A549 (cell line): ENCODE measurements at regions not wholly inside any gene's neighbourhood (a gene's known extent, or its start where the extent isn't known, plus 50 kb on each side); places are given as distances from the start of the nearest gene placed in this dataset.

ENCODE experiments used
- BHLHE40 ChIP-seq: IDR thresholded peaks from 2 replicates; pipeline ENCODE4 v1.6.1; 2012; ENCODE audit warnings: low read depth, low read length, inconsistent platforms
- EHMT2 ChIP-seq: fragments of 200-600 bp; sonication (generic); IDR thresholded peaks from 2 replicates; pipeline ENCODE4 v1.6.1; 2016; ENCODE audit warnings: antibody characterized with exemption, low read depth, mild to moderate bottlenecking, moderate library complexity
- EP300 ChIP-seq, 2 experiments: fragments of >200 bp; sonication (Bioruptor Twin); formaldehyde crosslinking; IDR thresholded peaks; 2 replicates in 1 of 2; 3 replicates in 1 of 2; pipeline ENCODE4 v1.6.1; 2016 to 2017
- HOXA7 ChIP-seq: fragments of 250-450 bp; sonication (Bioruptor Pico); IDR thresholded peaks from 2 replicates; pipeline ENCODE4 v1.5.0; 2020; ENCODE audit warnings: mild to moderate bottlenecking, moderate library complexity
- KDM1A ChIP-seq: fragments of 200-600 bp; sonication (generic); IDR thresholded peaks from 2 replicates; pipeline ENCODE4 v1.6.1; 2016; ENCODE audit warnings: low read depth, mild to moderate bottlenecking
- POLR2A ChIP-seq: IDR thresholded peaks from 2 replicates; pipeline ENCODE4 v1.6.1; 2012; ENCODE audit warnings: mild to moderate bottlenecking, low read length
- ZNF302 ChIP-seq: fragments of 250-450 bp; sonication (Bioruptor Pico); IDR thresholded peaks from 2 replicates; pipeline ENCODE4 v1.9.0; 2021; ENCODE audit warnings: inconsistent platforms, mild to moderate bottlenecking, moderate library complexity
- TF ChIP-seq, protein P1 (sequence below): fragments of >200 bp; sonication (Bioruptor Twin); formaldehyde crosslinking; IDR thresholded peaks from 3 replicates; pipeline ENCODE4 v1.5.1; 2016

GRCh38 chr21:14871861-14872260 lies 192.9 kb downstream of the NRIP1 start:
- TF ChIP-seq HOXA7 (CRISPR knock-in tag) (no peak), KDM1A (no peak), POLR2A (no peak), BHLHE40 (no peak), EHMT2 (no peak), EP300 (IDR thresholded peaks at IDR 0.05) (no peak), ZNF302 (CRISPR knock-in tag) (no peak)
- TF ChIP-seq, protein P1, sequence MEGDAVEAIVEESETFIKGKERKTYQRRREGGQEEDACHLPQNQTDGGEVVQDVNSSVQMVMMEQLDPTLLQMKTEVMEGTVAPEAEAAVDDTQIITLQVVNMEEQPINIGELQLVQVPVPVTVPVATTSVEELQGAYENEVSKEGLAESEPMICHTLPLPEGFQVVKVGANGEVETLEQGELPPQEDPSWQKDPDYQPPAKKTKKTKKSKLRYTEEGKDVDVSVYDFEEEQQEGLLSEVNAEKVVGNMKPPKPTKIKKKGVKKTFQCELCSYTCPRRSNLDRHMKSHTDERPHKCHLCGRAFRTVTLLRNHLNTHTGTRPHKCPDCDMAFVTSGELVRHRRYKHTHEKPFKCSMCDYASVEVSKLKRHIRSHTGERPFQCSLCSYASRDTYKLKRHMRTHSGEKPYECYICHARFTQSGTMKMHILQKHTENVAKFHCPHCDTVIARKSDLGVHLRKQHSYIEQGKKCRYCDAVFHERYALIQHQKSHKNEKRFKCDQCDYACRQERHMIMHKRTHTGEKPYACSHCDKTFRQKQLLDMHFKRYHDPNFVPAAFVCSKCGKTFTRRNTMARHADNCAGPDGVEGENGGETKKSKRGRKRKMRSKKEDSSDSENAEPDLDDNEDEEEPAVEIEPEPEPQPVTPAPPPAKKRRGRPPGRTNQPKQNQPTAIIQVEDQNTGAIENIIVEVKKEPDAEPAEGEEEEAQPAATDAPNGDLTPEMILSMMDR, result no peak
